Hepatocyte (in vitro differentiated cells): ENCODE measurements at regions not wholly inside any gene's neighbourhood (a gene's known extent, or its start where the extent isn't known, plus 50 kb on each side); places are given as distances from the start of the nearest gene placed in this dataset.

Experiments used
- DNase-seq: peaks from one replicate; pipeline ENCODE4 v3.0.0-alpha.2; 2016; ENCODE audit warnings: low spot score
- H2AFZ ChIP-seq: fragments of 200-600 bp; sonication (generic); 2 replicates; pipeline ENCODE4 v1.6.0; 2016; ENCODE audit warnings: antibody characterized with exemption, mild to moderate bottlenecking
- H3K27ac ChIP-seq: fragments of 200-600 bp; sonication (generic); 2 replicates; pipeline ENCODE4 v1.5.1; 2016; ENCODE audit warnings: mild to moderate bottlenecking
- H3K27me3 ChIP-seq: fragments of 200-600 bp; sonication (generic); 2 replicates; pipeline ENCODE4 v1.6.1; 2016
- H3K36me3 ChIP-seq: fragments of 200-600 bp; sonication (generic); replicated peaks from 2 replicates; pipeline ENCODE4 v1.5.1; 2016; ENCODE audit warnings: low read depth; ENCODE audit not compliant: insufficient read depth
- H3K4me1 ChIP-seq: fragments of 200-600 bp; sonication (generic); 2 replicates; pipeline ENCODE4 v1.5.1; 2016; ENCODE audit warnings: mild to moderate bottlenecking, moderate library complexity; ENCODE audit not compliant: insufficient read depth
- H3K4me2 ChIP-seq: fragments of 200-600 bp; sonication (generic); 2 replicates; pipeline ENCODE4 v1.6.0; 2016
- H3K4me3 ChIP-seq: fragments of 200-600 bp; sonication (generic); 2 replicates; pipeline ENCODE4 v1.5.1; 2016; ENCODE audit warnings: mild to moderate bottlenecking
- H3K79me2 ChIP-seq: fragments of 200-600 bp; sonication (generic); 2 replicates; pipeline ENCODE4 v1.6.0; 2017; ENCODE audit warnings: mild to moderate bottlenecking
- H3K9me2 ChIP-seq: fragments of 200-600 bp; sonication (generic); replicated peaks from 2 replicates; pipeline ENCODE4 v1.6.0; 2017; ENCODE audit warnings: mild to moderate bottlenecking; ENCODE audit not compliant: insufficient read depth
- H3K9me3 ChIP-seq: fragments of 200-600 bp; sonication (generic); 2 replicates; pipeline ENCODE4 v1.5.1; 2016; ENCODE audit warnings: low read depth, mild to moderate bottlenecking
- H4K20me1 ChIP-seq: fragments of 200-600 bp; sonication (generic); 2 replicates; pipeline ENCODE4 v1.6.0; 2016; ENCODE audit warnings: mild to moderate bottlenecking; ENCODE audit not compliant: insufficient read depth, poor library complexity, severe bottlenecking
- CTCF ChIP-seq: fragments of 200-600 bp; sonication (generic); IDR thresholded peaks from 2 replicates; pipeline ENCODE4 v1.5.1; 2016; ENCODE audit warnings: antibody characterized with exemption, mild to moderate bottlenecking; ENCODE audit not compliant: poor library complexity
- EZH2 ChIP-seq: fragments of 200-600 bp; sonication (generic); IDR thresholded peaks from 2 replicates; pipeline ENCODE4 v1.6.1; 2016; ENCODE audit warnings: antibody characterized with exemption, mild to moderate bottlenecking, borderline replicate concordance
- EZH2phosphoT487 ChIP-seq: fragments of 200-600 bp; sonication (generic); IDR thresholded peaks from one replicate; pipeline ENCODE4 v1.6.1; 2018; ENCODE audit warnings: antibody characterized with exemption, mild to moderate bottlenecking, low read depth, moderate library complexity; ENCODE audit not compliant: unreplicated experiment, severe bottlenecking
- WGBS: methylation state at CpG from one replicate; pipeline ENCODE4 v1.1.6; 2016; ENCODE audit warnings: low lambda C conversion rate; ENCODE audit errors: missing lambda C conversion rate; 5-methylcytosine and 5-hydroxymethylcytosine counted together

DNA sequence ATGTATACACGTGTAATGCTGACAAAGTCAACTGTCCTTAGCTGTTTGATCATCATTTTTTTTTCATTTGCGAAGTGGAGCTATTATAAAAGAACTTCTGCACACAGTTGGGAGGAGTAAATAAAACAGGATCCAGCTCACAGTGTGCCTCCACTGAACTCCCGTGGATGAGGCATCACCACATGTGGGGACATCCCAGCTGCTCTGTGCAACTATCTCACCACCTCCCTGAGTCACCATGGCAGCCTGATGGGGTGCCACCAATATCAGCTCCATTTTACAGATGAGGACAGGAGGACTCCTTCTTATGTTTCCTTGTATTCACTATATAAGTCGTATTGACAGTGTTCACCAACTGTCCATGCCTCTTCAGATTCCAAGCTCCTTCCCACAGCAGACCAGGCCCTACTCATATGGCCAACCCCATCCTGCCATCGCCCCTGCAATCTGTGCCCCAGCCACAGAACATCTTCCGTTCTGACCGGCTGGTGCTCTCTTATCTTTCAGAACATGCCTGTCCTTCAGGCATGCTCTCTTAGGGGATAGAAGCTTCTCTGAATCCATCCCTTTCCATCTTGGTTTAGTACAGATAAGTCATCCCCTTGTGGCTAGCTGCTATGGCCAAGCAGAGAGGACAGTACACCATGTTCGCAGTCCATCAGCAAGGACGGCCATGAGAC, 288.1 kb downstream of the RNF144A start:
- Histone ChIP-seq H3K79me2 (no peaks in the 10 kb centered on the region), H3K27me3 (no peaks in the 10 kb centered on the region), H3K9me3 (no peaks in the 10 kb centered on the region), H2AFZ (no peak overlapping the region), H3K9me2 (no peaks in the 10 kb centered on the region), H3K4me3 (no peak overlapping the region), H3K4me1 (no peaks in the 10 kb centered on the region), H4K20me1 (no peaks in the 10 kb centered on the region), H3K36me3 (no peaks in the 10 kb centered on the region), H3K4me2 (no peak overlapping the region), H3K27ac (no peak overlapping the region)
- 80% methylated on average over 9 of the region's 9 CpGs for WGBS
- DNase-seq = no peak
- TF ChIP-seq EZH2phosphoT487 (no peak), CTCF (no peak), EZH2 (no peak)

- H3K4me2 ChIP-seq = no peak overlapping the region
- no peak for TF ChIP-seq CTCF
- no peak for TF ChIP-seq EZH2phosphoT487
- no peak for TF ChIP-seq EZH2
- H4K20me1 ChIP-seq = no peaks in the 10 kb centered on the region
- no peak for DNase-seq
- H3K27me3 ChIP-seq = no peaks in the 10 kb centered on the region
- no peaks in the 10 kb centered on the region for H3K9me2 ChIP-seq
- 89% methylated on average over 10 of the region's 10 CpGs for WGBS
- H3K4me3 ChIP-seq = no peak overlapping the region
- no peak overlapping the region for H3K27ac ChIP-seq
- no peaks in the 10 kb centered on the region for H3K79me2 ChIP-seq
- H2AFZ ChIP-seq = no peak overlapping the region
- no peaks in the 10 kb centered on the region for H3K4me1 ChIP-seq
- H3K9me3 ChIP-seq = no peaks in the 10 kb centered on the region
- H3K36me3 ChIP-seq = no peaks in the 10 kb centered on the region
Observed at GRCh38 chr2:7206111-7206810, 289.0 kb downstream of the RNF144A start.

DNA sequence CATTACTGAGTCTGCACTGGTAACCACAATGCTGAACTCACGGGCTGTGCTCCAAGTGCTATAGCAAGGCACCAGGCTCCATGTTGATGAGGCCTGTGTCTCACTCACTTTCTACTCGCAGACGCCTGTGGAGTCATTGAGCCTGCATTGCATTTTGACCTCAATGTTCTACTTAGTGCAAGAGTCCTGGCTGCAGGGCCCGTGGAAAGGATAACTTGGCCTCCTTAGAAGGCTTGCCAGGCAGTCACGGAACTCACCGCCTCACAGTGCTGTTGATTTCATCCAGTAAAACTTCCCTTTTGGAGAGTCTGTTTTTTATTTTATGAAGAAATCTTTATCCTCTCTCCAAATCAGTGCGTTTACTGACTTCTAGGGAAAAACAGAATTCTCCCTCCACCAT, 290.4 kb downstream of the RNF144A start:
- Histone ChIP-seq H3K9me2 (no peaks in the 10 kb centered on the region), H3K36me3 (no peaks in the 10 kb centered on the region), H3K9me3 (no peaks in the 10 kb centered on the region), H3K27me3 (no peaks in the 10 kb centered on the region), H3K4me1 (no peaks in the 10 kb centered on the region), H3K27ac (no peak overlapping the region), H2AFZ (no peak overlapping the region), H3K4me2 (no peak overlapping the region), H4K20me1 (no peaks in the 10 kb centered on the region), H3K4me3 (no peak overlapping the region), H3K79me2 (no peaks in the 10 kb centered on the region)
- WGBS = 88% methylated on average over 7 of the region's 7 CpGs
- no peak for TF ChIP-seq EZH2
- TF ChIP-seq CTCF = no peak
- TF ChIP-seq EZH2phosphoT487 = no peak
- no peak for DNase-seq
